GM12891 (cell line): ENCODE measurements at regions not wholly inside any gene's neighbourhood (a gene's known extent, or its start where the extent isn't known, plus 50 kb on each side); places are given as distances from the start of the nearest gene placed in this dataset.

Source experiments
- DNase-seq: peaks from one replicate; pipeline ENCODE4 v3.0.0; 2011; ENCODE audit warnings: low spot score; ENCODE audit not compliant: insufficient read length
- FAIRE-seq: peaks from 2 replicates; lab custom pipeline; 2011; peaks lifted over from hg19 to GRCh38; lab: Jason Lieb, UNC
- PAX5 ChIP-seq: IDR thresholded peaks from 2 replicates; pipeline ENCODE4 v1.6.1; 2011; ENCODE audit warnings: low read length, moderate library complexity, mild to moderate bottlenecking; ENCODE audit not compliant: insufficient read depth, severe bottlenecking
- POLR2A ChIP-seq: IDR thresholded peaks from 2 replicates; pipeline ENCODE4 v1.6.1; 2011; ENCODE audit warnings: low read depth, low read length, control low read depth
- POLR2AphosphoS5 ChIP-seq: IDR thresholded peaks from 2 replicates; pipeline ENCODE4 v1.6.1; 2011; ENCODE audit warnings: low read depth, low read length, control low read depth
- POU2F2 ChIP-seq: IDR thresholded peaks from 2 replicates; pipeline ENCODE4 v1.6.1; 2011; ENCODE audit warnings: low read depth, mild to moderate bottlenecking, control low read depth, low read length, moderate library complexity
- SPI1 ChIP-seq: IDR thresholded peaks from 2 replicates; pipeline ENCODE4 v1.6.1; 2011; ENCODE audit warnings: low read depth, low read length, control low read depth
- TAF1 ChIP-seq: IDR thresholded peaks from 2 replicates; pipeline ENCODE4 v1.6.1; 2011; ENCODE audit warnings: low read depth, low read length, control low read depth

DNA sequence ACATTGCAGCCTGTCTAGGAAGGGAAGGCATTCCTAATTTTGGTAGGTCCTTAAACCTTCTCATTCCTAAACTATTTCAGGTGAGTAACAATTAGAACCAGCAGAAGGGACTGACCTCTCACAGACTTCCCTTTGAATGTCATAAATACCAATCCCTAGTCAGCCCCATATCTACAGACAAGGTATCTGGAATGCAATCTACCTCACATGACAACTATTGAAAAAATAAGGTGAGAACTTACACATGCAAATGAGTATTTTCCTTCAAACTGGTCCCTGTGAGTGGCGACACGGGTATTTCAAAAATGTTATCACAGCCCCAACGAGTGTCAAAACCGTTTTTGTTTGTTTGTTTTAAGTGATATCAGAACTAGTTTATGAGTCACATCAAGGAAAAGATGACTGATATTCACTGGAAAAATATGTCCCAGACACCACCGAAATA, 102.4 kb upstream of the VCX2 start:
- TF ChIP-seq PAX5 = no peak
- TF ChIP-seq POLR2AphosphoS5 = no peak
- TF ChIP-seq POLR2A = no peak
- no peak for TF ChIP-seq SPI1
- TF ChIP-seq TAF1 = no peak
- no peak for FAIRE-seq
- no peak for DNase-seq

DNA sequence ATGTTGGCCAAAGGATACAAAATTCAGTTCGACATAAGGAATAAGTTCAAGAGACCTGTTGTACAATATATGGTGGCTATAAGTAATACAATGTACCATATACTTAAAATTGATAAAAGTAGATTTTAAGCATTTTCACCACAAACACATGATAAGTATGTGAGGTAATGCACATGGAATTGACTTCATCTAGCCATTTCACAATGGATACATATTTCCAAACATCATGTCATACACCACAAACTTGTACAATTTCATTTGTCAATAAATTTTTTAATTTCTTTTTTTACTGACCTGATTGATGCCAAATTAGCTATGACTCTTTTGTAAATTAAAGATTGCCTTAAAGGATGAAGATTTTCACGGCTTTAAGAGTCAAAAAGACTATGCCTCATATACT, 103.1 kb upstream of the VCX2 start:
- DNase-seq = no peak
- no peak for FAIRE-seq
- no peak for TF ChIP-seq POU2F2
- TF ChIP-seq POLR2AphosphoS5 = no peak
- no peak for TF ChIP-seq PAX5
- TF ChIP-seq POLR2A = no peak
- no peak for TF ChIP-seq TAF1
- no peak for TF ChIP-seq SPI1

DNA sequence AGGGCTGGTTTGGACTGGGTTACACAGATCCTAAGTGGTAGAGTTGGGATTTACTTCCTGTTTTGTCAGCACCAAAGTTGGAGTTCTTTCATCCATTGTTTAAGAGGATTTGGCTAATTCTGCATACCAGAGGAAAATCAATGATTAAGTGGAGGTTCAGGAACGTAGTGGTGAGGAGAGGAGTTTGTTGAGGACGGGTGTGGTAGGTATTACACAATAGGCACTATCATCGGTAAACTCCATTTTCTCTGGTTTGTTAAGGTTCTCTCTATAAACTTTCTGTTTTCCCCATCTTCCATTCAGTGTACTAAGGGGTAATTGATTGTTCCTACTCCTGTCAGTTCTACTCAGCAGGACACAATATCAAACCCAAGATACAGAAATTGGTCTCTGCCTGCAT, 107.5 kb upstream of the VCX2 start:
- FAIRE-seq (no peak), DNase-seq (no peak)
- TF ChIP-seq SPI1 = no peak
- TF ChIP-seq TAF1 = no peak
- no peak for TF ChIP-seq POLR2A
- TF ChIP-seq POLR2AphosphoS5 = no peak
- TF ChIP-seq POU2F2 = no peak
- TF ChIP-seq PAX5 = no peak

DNA sequence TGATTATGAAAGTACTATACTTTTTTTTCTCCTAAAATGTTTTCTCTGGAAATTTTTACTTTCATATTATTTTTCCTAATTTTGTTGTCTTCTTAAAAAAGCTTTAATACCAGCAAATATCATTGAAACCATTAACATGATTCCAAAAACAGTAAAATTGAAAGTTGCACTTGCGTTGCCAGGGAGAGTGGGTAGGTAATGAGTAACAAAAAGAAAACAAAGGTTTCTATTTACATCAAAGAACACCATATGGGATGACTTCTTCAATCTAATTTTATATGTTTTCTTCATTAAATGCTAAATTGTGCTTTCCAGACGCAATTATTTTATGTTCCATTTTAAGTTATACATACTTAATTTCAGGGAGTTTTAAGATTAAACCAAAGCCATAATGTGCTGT, 108.3 kb upstream of the VCX2 start:
- DNase-seq (no peak), FAIRE-seq (no peak)
- no peak for TF ChIP-seq PAX5
- TF ChIP-seq SPI1 = no peak
- TF ChIP-seq TAF1 = no peak
- no peak for TF ChIP-seq POLR2A
- TF ChIP-seq POU2F2 = no peak
- TF ChIP-seq POLR2AphosphoS5 = no peak

DNA sequence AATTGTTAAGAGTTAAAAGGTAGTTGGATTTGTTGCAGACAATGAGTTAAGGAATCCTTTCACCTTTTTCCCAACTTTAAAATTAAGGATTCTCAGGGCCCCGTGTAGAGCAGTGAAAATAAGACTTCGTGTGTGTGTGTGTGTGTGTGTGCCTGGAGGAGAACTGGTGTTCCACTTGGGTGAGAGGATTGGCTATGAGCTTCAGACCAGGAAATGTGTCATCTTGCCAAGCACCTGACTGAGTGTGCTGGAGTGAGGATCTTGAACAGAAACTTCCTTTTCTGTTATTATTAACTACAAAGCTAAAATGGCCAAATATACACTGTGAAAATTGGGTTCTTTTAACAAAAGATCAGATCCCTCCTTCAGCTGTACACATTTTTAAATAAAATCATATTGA, 113.1 kb upstream of the VCX2 start:
- TF ChIP-seq TAF1 (no peak), POU2F2 (no peak), PAX5 (no peak), POLR2A (no peak), POLR2AphosphoS5 (no peak), SPI1 (no peak)
- FAIRE-seq (no peak), DNase-seq (no peak)

DNA sequence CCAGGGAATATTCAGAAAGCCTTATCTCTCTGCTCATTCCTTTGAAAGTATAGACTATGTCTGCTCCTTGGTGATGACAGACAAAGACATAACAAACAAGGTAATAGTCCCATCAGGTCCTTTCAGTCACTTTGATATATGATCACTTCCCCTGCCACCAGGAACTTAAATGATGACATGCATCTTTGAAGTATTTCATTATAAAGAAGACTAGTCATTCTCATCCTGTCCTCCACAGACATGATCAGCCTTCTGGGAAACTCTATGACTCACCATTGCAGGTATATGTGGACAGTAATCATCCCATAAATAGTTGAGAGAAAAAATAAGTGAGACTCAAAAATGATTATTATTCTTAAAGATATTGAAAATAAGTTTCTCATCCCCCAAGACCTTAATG, 117.5 kb upstream of the VCX2 start:
- TF ChIP-seq POLR2AphosphoS5 (no peak), SPI1 (no peak), PAX5 (no peak), POU2F2 (no peak), TAF1 (no peak), POLR2A (no peak)
- no peak for FAIRE-seq

DNA sequence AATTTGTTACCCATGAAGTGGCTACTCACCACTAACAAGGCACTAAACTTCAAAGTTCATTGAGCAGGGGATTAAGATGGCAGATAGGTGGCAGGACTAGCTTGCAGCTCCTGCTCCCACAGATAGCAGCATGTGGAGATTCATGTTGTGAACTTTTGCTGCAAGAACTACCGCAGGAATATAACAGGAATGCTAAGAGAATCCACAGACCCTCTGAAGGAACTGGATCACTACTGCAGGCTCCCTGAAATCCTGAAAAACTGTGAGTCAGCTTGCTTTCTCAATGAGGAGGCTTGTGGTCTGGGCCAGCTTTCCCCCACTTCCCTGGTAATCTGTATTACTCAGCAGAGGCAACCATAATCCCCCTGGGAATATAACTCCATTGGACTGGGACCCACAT, 118.5 kb upstream of the VCX2 start:
- TF ChIP-seq TAF1 = no peak
- no peak for TF ChIP-seq POLR2AphosphoS5
- no peak for FAIRE-seq
- DNase-seq = no peak

More for the DNA sequence above, 117.5 kb upstream of the VCX2 start:
- no peak for DNase-seq

DNA sequence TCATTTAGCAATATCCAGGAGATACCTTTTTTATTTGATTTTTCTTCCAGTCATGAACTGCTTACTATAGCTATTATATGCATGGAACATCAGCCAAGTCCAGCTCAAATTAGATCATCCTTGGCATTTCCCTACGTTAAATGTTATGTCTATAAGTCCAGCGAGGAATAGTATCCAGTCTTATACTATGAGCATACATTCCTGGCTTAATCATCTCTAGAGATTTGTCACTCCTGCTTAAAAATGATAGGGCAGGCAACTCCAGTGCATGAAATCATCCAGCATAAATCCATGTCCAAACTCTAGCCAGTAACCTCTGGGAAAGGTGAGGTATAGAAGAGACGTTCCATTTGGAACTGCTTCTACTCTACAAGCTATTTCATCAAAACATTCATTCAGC, 126.7 kb upstream of the VCX2 start:
- FAIRE-seq (no peak), DNase-seq (no peak)
- TF ChIP-seq PAX5 (no peak), POU2F2 (no peak), POLR2A (no peak), TAF1 (no peak), SPI1 (no peak), POLR2AphosphoS5 (no peak)

DNA sequence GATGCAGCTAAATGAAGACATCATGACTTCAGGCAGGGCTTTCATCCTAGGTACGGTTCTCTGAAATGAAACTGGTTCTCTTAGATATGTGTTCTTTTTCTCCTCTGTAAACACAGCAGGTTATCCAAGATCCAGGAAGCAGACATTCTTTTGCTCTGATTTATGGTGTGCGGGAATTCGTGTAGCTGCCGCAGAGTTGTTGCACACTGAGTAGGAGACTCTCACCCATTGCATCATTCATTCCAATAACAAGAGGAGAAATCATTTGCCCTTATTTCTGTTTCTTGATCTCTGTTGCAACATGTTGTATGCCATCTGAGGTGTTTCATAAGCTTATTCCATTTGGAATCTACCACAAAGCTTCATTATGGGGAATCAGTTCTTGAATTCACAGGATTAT, 133.6 kb upstream of the VCX2 start:
- DNase-seq (no peak), FAIRE-seq (no peak)
- TF ChIP-seq POLR2A = no peak
- TF ChIP-seq POU2F2 = no peak
- TF ChIP-seq POLR2AphosphoS5 = no peak
- TF ChIP-seq TAF1 = no peak
- TF ChIP-seq SPI1 = no peak

DNA sequence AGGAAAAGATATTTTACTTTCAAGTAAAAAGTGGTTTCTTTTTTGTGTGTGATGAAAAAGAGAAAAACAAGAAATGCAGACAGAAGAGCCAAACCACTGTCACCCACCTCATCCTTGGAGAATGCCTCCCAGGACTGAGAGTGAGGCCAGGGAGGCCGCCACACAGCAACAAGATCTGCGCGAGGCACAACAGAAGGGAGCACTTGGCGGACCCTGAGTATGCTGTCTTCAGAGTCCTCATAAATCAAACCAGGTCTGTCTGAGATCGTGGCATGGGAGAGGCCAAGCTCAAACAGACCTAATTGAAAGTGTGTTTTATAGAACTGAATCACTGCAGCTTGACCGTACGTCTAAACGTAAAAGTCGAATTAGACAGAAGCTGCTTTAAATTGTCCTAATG, 134.3 kb upstream of the VCX2 start:
- FAIRE-seq (no peak), DNase-seq (no peak)
- TF ChIP-seq POU2F2 (no peak), POLR2AphosphoS5 (no peak), TAF1 (no peak), POLR2A (no peak), PAX5 (no peak), SPI1 (no peak)

DNA sequence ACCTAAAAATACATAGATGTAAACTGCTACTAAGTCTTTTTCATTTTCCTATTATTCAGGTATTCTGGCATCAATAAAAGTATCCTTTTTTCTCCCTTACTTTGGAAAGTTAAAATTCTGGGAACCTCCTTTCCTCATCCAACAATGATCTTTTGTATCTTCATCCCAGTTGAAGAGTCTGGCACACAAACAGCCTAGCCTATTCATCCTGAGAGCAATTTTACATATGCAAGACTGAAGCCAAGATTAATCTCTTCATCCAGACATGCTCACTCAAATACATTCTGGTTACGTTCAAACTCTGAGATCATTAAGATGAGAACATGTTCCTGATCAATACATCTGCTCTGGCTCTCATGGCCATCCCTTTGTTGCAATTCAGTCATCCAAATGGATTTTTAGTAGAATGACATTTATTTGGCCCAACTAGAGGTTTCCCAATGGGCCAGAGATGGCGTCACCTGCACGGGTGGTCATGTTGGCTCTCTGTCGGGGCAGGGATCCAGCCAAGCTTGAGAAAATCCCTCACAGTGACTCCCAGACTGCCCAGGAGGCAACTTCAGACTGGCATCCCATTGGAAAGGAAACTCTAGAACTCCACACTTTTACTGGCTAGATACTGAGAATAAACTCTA, 135.3 kb upstream of the VCX2 start:
- FAIRE-seq (no peak), DNase-seq (no peak)
- TF ChIP-seq SPI1 (no peak), PAX5 (no peak), POLR2A (no peak), POLR2AphosphoS5 (no peak), POU2F2 (no peak), TAF1 (no peak)
